Adrenal gland (tissue), 5 donors: ENCODE measurements at regions not wholly inside any gene's neighbourhood (a gene's known extent, or its start where the extent isn't known, plus 50 kb on each side); places are given as distances from the start of the nearest gene placed in this dataset.

Experiments used
- CTCF ChIP-seq, 6 experiments: fragments of 450-650 bp in 4 of 6; fragments of 200-600 bp in 2 of 6; sonication (generic) in 1 of 6; IDR thresholded peaks; 1 replicate in 5 of 6; 2 replicates in 1 of 6; pipeline versions ENCODE4 v1.5.1 to v1.8.0; 2016 to 2021; ENCODE audit warnings: antibody characterized with exemption in 6 of 6, mild to moderate bottlenecking in 2 of 6, moderate library complexity in 1 of 6
- POLR2A ChIP-seq, 2 donors: fragments of 450-650 bp; IDR thresholded peaks; one replicate each; pipeline ENCODE4 v1.6.1; 2017; ENCODE audit warnings: antibody characterized with exemption in 2 of 2, mild to moderate bottlenecking in 2 of 2, moderate library complexity in 1 of 2
- donor health status: DM: no; HTN: no; CAD: no.

- TF ChIP-seq CTCF (IDR thresholded peaks at IDR 0.05) (no peak), POLR2A (IDR thresholded peaks at IDR 0.05) (no peak)
These were observed 377.4 kb upstream of the RGMA start for GRCh38 chr15:93466380-93466779.
